GM21390 (cell line): ENCODE measurements at regions not wholly inside any gene's neighbourhood (a gene's known extent, or its start where the extent isn't known, plus 50 kb on each side); places are given as distances from the start of the nearest gene placed in this dataset.
"Not testable (repeated sequence)": the region's sequence is repeated elsewhere in the genome, so short reads cannot be mapped to it uniquely, and the experiment has no call there.

ENCODE experiments used
- ATAC-seq: cut with Tn5 transposase; IDR thresholded peaks from one replicate; pipeline ENCODE4 v1.9.1; 2021; ENCODE audit not compliant: unreplicated experiment

- ATAC-seq, result no peak
Observed at GRCh38 chr2:18949871-18950270, 360.5 kb upstream of the NT5C1B start.

GRCh38 chr2:18940184-18940583 lies 350.8 kb upstream of the NT5C1B start:
- peak; percentile 89 for ATAC-seq

GRCh38 chr2:18939740-18940139 lies 350.4 kb upstream of the NT5C1B start:
- not testable (repeated sequence) for ATAC-seq

- ATAC-seq, result no peak
Observed at GRCh38 chr2:18934886-18935285, 345.5 kb upstream of the NT5C1B start.

- ATAC-seq, result no peak
Observed at GRCh38 chr2:18932853-18933252, 343.5 kb upstream of the NT5C1B start.

GRCh38 chr2:18930971-18931370 lies 341.6 kb upstream of the NT5C1B start:
- no peak for ATAC-seq

- no peak for ATAC-seq
Observed at GRCh38 chr2:18927525-18928232, 338.3 kb upstream of the NT5C1B start.

- ATAC-seq, result no peak
Observed at GRCh38 chr2:18926631-18927524, 337.5 kb upstream of the NT5C1B start.

- ATAC-seq, result no peak
Observed at GRCh38 chr2:18925296-18925695, 335.9 kb upstream of the NT5C1B start.

GRCh38 chr2:18924886-18925285 lies 335.5 kb upstream of the NT5C1B start:
- no peak for ATAC-seq

GRCh38 chr2:18924386-18924785 lies 335.0 kb upstream of the NT5C1B start:
- ATAC-seq, result no peak

- no peak for ATAC-seq
Observed at GRCh38 chr2:18922276-18922675, 332.9 kb upstream of the NT5C1B start.

- no peak for ATAC-seq
Observed at GRCh38 chr2:18918280-18918679, 328.9 kb upstream of the NT5C1B start.

GRCh38 chr2:18915227-18915626 lies 325.9 kb upstream of the NT5C1B start:
- ATAC-seq, result no peak

GRCh38 chr2:18913512-18913911 lies 324.1 kb upstream of the NT5C1B start:
- ATAC-seq, result no peak

- no peak for ATAC-seq
Observed at GRCh38 chr2:18912225-18912888, 323.0 kb upstream of the NT5C1B start.

GRCh38 chr2:18911416-18911815 lies 322.0 kb upstream of the NT5C1B start:
- ATAC-seq, result no peak

- no peak for ATAC-seq
Observed at GRCh38 chr2:18910843-18911242, 321.5 kb upstream of the NT5C1B start.

- no peak for ATAC-seq
Observed at GRCh38 chr2:18907937-18908336, 318.6 kb upstream of the NT5C1B start.

GRCh38 chr2:18907508-18907907 lies 318.1 kb upstream of the NT5C1B start:
- ATAC-seq, result no peak

GRCh38 chr2:18903750-18904149 lies 314.4 kb upstream of the NT5C1B start:
- peak; percentile 98 for ATAC-seq

GRCh38 chr2:18901242-18901641 lies 311.9 kb upstream of the NT5C1B start:
- no peak for ATAC-seq
